MCF 10A (cell line): ENCODE measurements at regions not wholly inside any gene's neighbourhood (a gene's known extent, or its start where the extent isn't known, plus 50 kb on each side); places are given as distances from the start of the nearest gene placed in this dataset.

ENCODE experiments used
- BruUV-seq: library from RNA; stranded (reverse); fragments of 400-500 nt; replicated peaks from 2 replicates; lab custom pipeline; 2021; lab: Mats Ljungman, UMichigan
- CTCF ChIA-PET: fragments of 300-600 bp; sonication (Branson Sonifier 250); formaldehyde crosslinking; extraction: SDS; loops from one replicate; lab custom pipeline; 2021; ENCODE audit warnings: antibody characterized with exemption, inconsistent platforms; lab: Yijun Ruan, JAX
- POLR2A ChIA-PET: fragments of 300-600, 350-650 bp; sonication (Branson Sonifier 250); formaldehyde crosslinking; extraction: SDS; loops from one replicate; lab custom pipeline; 2020; ENCODE audit warnings: antibody characterized with exemption, inconsistent platforms; lab: Yijun Ruan, JAX
- DNase-seq: peaks from one replicate; pipeline ENCODE4 v3.0.0-alpha.2; 2018; ENCODE audit not compliant: unreplicated experiment
- H3K27ac Mint-ChIP-seq: one replicate; pipeline ENCODE4 v1.8.0; 2022; ENCODE audit warnings: mild to moderate bottlenecking, low read depth, mixed read lengths; ENCODE audit not compliant: unreplicated experiment
- H3K27me3 Mint-ChIP-seq: one replicate; pipeline ENCODE4 v1.8.0; 2022; ENCODE audit warnings: mixed read lengths; ENCODE audit not compliant: insufficient read depth, unreplicated experiment
- H3K36me3 Mint-ChIP-seq: one replicate; pipeline ENCODE4 v1.8.0; 2022; ENCODE audit warnings: mild to moderate bottlenecking, moderate library complexity, mixed read lengths; ENCODE audit not compliant: insufficient read depth, unreplicated experiment
- H3K4me1 Mint-ChIP-seq: one replicate; pipeline ENCODE4 v1.8.0; 2022; ENCODE audit warnings: mixed read lengths; ENCODE audit not compliant: insufficient read depth, unreplicated experiment
- H3K4me3 Mint-ChIP-seq: one replicate; pipeline ENCODE4 v1.8.0; 2022; ENCODE audit warnings: mild to moderate bottlenecking, moderate library complexity, mixed read lengths; ENCODE audit not compliant: unreplicated experiment
- H3K9me3 Mint-ChIP-seq: one replicate; pipeline ENCODE4 v1.8.0; 2022; ENCODE audit warnings: mixed read lengths; ENCODE audit not compliant: unreplicated experiment
- intact Hi-C: fragments of 100-400 bp; cut with micrococcal nuclease; formaldehyde crosslinking; loops from 2 replicates; pipeline ENCODE4 v1.14.1; 2022
- TF ChIP-seq, protein P1 (sequence below): fragments of 200-600 bp; IDR thresholded peaks from one replicate; pipeline ENCODE4 v1.8.0; 2022; ENCODE audit warnings: antibody characterized with exemption, mild to moderate bottlenecking; ENCODE audit not compliant: unreplicated experiment

DNA sequence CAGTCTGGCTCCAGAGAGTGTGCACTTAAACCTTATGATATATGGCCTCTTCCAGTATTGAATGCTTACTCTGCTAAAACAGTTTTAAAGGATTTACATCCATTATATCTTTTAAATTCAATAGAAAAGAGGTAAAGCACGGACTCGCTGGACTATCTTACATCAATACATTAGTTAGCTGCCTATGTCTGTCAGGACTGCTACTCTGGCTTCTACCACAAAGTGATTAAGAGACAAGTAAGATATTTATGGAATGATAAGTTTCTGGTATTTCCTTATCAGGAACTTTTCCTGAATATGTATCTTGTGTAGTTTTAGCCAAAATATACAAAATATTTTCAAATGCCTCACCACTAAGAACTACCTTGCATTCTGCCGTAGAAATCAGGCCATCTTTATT, 295.1 kb downstream of the ISL1 start:
- CTCF ChIA-PET = interaction anchor here (0.7 kb wide), 1 partner anchor 720 kb away, joined by 3 read pairs; no protein-coding TSS in a partner anchor

DNA sequence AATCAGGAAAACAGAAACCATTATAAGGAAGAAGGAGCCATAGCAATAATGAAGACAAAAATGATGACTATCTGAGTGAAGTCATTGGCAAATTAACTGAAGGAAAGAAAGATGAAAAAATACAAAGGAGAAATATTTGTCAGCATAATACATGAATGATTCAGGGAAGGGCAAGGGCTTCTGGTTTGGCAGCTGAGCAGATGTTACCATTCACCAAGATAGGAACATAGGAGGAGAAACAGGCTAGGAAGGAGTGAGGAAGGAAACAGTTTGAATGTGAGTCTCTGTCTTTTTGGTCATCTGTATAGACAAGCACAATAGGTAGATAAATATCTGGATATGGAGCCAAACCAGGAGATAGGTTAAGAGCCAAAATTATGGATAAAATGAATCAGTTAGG, 296.0 kb downstream of the ISL1 start:
- BruUV-seq = no TSS peak

More for the DNA sequence above, 295.1 kb downstream of the ISL1 start:
- H3K27ac Mint-ChIP-seq = no peak overlapping the region
- no peaks in the 10 kb centered on the region for H3K27me3 Mint-ChIP-seq
- H3K9me3 Mint-ChIP-seq = no peaks in the 10 kb centered on the region
- H3K4me3 Mint-ChIP-seq = no peak overlapping the region
- intact Hi-C loops = no loop called here
- no TSS peak for BruUV-seq
- POLR2A ChIA-PET = no interaction called here
- no peaks in the 10 kb centered on the region for H3K4me1 Mint-ChIP-seq
- H3K36me3 Mint-ChIP-seq = peaks cover 8% of the 10 kb centered on the region
- TF ChIP-seq, protein P1, sequence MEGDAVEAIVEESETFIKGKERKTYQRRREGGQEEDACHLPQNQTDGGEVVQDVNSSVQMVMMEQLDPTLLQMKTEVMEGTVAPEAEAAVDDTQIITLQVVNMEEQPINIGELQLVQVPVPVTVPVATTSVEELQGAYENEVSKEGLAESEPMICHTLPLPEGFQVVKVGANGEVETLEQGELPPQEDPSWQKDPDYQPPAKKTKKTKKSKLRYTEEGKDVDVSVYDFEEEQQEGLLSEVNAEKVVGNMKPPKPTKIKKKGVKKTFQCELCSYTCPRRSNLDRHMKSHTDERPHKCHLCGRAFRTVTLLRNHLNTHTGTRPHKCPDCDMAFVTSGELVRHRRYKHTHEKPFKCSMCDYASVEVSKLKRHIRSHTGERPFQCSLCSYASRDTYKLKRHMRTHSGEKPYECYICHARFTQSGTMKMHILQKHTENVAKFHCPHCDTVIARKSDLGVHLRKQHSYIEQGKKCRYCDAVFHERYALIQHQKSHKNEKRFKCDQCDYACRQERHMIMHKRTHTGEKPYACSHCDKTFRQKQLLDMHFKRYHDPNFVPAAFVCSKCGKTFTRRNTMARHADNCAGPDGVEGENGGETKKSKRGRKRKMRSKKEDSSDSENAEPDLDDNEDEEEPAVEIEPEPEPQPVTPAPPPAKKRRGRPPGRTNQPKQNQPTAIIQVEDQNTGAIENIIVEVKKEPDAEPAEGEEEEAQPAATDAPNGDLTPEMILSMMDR = no peak
- DNase-seq = no peak

GRCh38 chr5:51684794-51685355, 301.6 kb downstream of the ISL1 start:
- BruUV-seq = no TSS peak
- Mint-ChIP-seq H3K36me3 (peaks cover 8% of the 10 kb centered on the region), H3K27me3 (no peaks in the 10 kb centered on the region), H3K9me3 (no peaks in the 10 kb centered on the region), H3K4me3 (no peak overlapping the region), H3K27ac (no peak overlapping the region), H3K4me1 (no peaks in the 10 kb centered on the region)
- intact Hi-C loops = loop anchor here (5.0 to 10.0 kb wide), 2 partner anchors 277 to 300 kb away; partner anchors contain the start of gene ISL1
- CTCF ChIA-PET = no interaction called here
- peak; percentile 8 for DNase-seq
- TF ChIP-seq, protein P1 = no peak
- POLR2A ChIA-PET = no interaction called here

More for the DNA sequence above, 296.0 kb downstream of the ISL1 start:
- ChIA-PET CTCF (no interaction called here), POLR2A (no interaction called here)
- H3K4me3 Mint-ChIP-seq = no peak overlapping the region
- TF ChIP-seq, protein P1 = no peak
- H3K9me3 Mint-ChIP-seq = no peaks in the 10 kb centered on the region
- intact Hi-C loops = no loop called here
- H3K27ac Mint-ChIP-seq = no peak overlapping the region
- no peaks in the 10 kb centered on the region for H3K4me1 Mint-ChIP-seq
- no peaks in the 10 kb centered on the region for H3K27me3 Mint-ChIP-seq
- no peak for DNase-seq
- peaks cover 8% of the 10 kb centered on the region for H3K36me3 Mint-ChIP-seq

- Mint-ChIP-seq H3K36me3 (peaks cover 8% of the 10 kb centered on the region), H3K4me1 (no peaks in the 10 kb centered on the region), H3K4me3 (no peak overlapping the region), H3K27me3 (no peaks in the 10 kb centered on the region), H3K27ac (no peak overlapping the region), H3K9me3 (no peaks in the 10 kb centered on the region)
- intact Hi-C loops = loop anchor here (5.0 to 10.0 kb wide), 2 partner anchors 277 to 301 kb away; partner anchors contain the start of gene ISL1
- ChIA-PET POLR2A (no interaction called here), CTCF (no interaction called here)
- no peak for DNase-seq
- TF ChIP-seq, protein P1 = no peak
- no TSS peak for BruUV-seq
Measured at GRCh38 chr5:51685419-51685818, 302.2 kb downstream of the ISL1 start.
